GM12878 (cell line): ENCODE measurements at regions not wholly inside any gene's neighbourhood (a gene's known extent, or its start where the extent isn't known, plus 50 kb on each side); places are given as distances from the start of the nearest gene placed in this dataset.

ENCODE experiments used
- ATAC-seq: fragments of 200-7000 bp; cut with Tn5 transposase; 3 replicates; pipeline ENCODE4 v1.9.1; 2020; ENCODE audit warnings: mild to moderate bottlenecking, moderate library complexity
- BruUV-seq: library from RNA; stranded (reverse); fragments of 400-500 nt; replicated peaks from 2 replicates; lab custom pipeline; 2021; lab: Mats Ljungman, UMichigan
- CTCF ChIA-PET: fragments of 300-600 bp; sonication (Branson Sonifier 250); formaldehyde crosslinking; extraction: SDS; loops from one replicate; lab custom pipeline; 2021; ENCODE audit warnings: inconsistent platforms; lab: Yijun Ruan, JAX
- POLR2A ChIA-PET: fragments of 350-600 bp; formaldehyde crosslinking; extraction: SDS; loops from one replicate; lab custom pipeline; 2021; ENCODE audit warnings: inconsistent platforms; lab: Charles Lee
- RAD21 ChIA-PET: fragments of 300-600 bp; sonication (Branson Sonifier 250); formaldehyde crosslinking; loops from one replicate; lab custom pipeline; 2023; ENCODE audit warnings: antibody characterized with exemption; ENCODE audit not compliant: unreplicated experiment; lab: Charles Lee
- SMC1A ChIA-PET: fragments of 300-600 bp; sonication (Branson Sonifier 250); formaldehyde crosslinking; loops from one replicate; lab custom pipeline; 2023; ENCODE audit not compliant: unreplicated experiment, uncharacterized antibody; lab: Charles Lee
- DNase-seq: peaks from one replicate; pipeline ENCODE4 v3.0.0-alpha.2; 2011; ENCODE audit warnings: low read depth, low spot score
- FAIRE-seq: peaks from 3 replicates; lab custom pipeline; 2011; peaks lifted over from hg19 to GRCh38; lab: Jason Lieb, UNC
- H2AFZ ChIP-seq: 2 replicates; pipeline ENCODE4 v1.6.0; 2011; ENCODE audit warnings: low read depth, low read length, control low read depth; ENCODE audit not compliant: control insufficient read depth
- H3K27ac ChIP-seq: 2 replicates; pipeline ENCODE4 v1.5.1; 2011; ENCODE audit warnings: control low read depth; ENCODE audit not compliant: control insufficient read depth, insufficient read depth
- H3K27me3 ChIP-seq, 2 experiments: replicated peaks in 1 of 2; 2 replicates each; pipeline versions ENCODE4 v1.6.0 to v1.6.1; 2011; ENCODE audit warnings: low read length in 1 of 2; ENCODE audit not compliant: control insufficient read depth in 2 of 2, insufficient read depth in 2 of 2
- H3K36me3 ChIP-seq, 2 experiments: 2 replicates each; pipeline ENCODE4 v1.5.1; 2011; ENCODE audit warnings: low read length in 1 of 2; ENCODE audit not compliant: control insufficient read depth in 2 of 2, insufficient read depth in 2 of 2
- H3K4me1 ChIP-seq: 2 replicates; pipeline ENCODE4 v1.6.1; 2011; ENCODE audit warnings: mild to moderate bottlenecking, low read length, moderate library complexity, mixed read lengths; ENCODE audit not compliant: control insufficient read depth, insufficient read depth
- H3K4me2 ChIP-seq: 2 replicates; pipeline ENCODE4 v1.6.0; 2011; ENCODE audit warnings: control low read depth; ENCODE audit not compliant: control insufficient read depth, insufficient read depth
- H3K4me3 ChIP-seq: fragments of 200-600 bp; sonication (generic); 2 replicates; pipeline ENCODE4 v1.5.1; 2016
- H3K79me2 ChIP-seq: 2 replicates; pipeline ENCODE4 v1.6.0; 2011; ENCODE audit warnings: low read length; ENCODE audit not compliant: control insufficient read depth, insufficient read depth
- H3K9ac ChIP-seq: 2 replicates; pipeline ENCODE4 v1.8.0; 2011; ENCODE audit warnings: low read length, control low read depth, mixed read lengths; ENCODE audit not compliant: control insufficient read depth, insufficient read depth
- H3K9me3 ChIP-seq: replicated peaks from 3 replicates; pipeline ENCODE4 v1.5.1; 2011; ENCODE audit warnings: mild to moderate bottlenecking, low read length; ENCODE audit not compliant: control insufficient read depth, insufficient read depth
- H4K20me1 ChIP-seq: 2 replicates; pipeline ENCODE4 v1.6.0; 2011; ENCODE audit not compliant: control insufficient read depth, insufficient read depth
- SIX5 ChIP-seq: IDR thresholded peaks from 2 replicates; pipeline ENCODE4 v1.6.1; 2011; ENCODE audit warnings: mild to moderate bottlenecking, low read depth, low read length, moderate library complexity; ENCODE audit not compliant: severe bottlenecking
- YBX1 ChIP-seq: fragments of 450-650 bp; IDR thresholded peaks from 2 replicates; pipeline ENCODE4 v1.6.1; 2016; ENCODE audit warnings: antibody characterized with exemption
- WGBS: methylation state at CpG from one replicate; pipeline ENCODE4 v1.1.6; 2016; ENCODE audit warnings: low lambda C conversion rate; ENCODE audit not compliant: insufficient replicate concordance, insufficient coverage; ENCODE audit errors: missing lambda C conversion rate; 5-methylcytosine and 5-hydroxymethylcytosine counted together
- in situ Hi-C: fragments of 300-500 bp; cut with MboI; formaldehyde crosslinking; loops from 9 replicates; pipeline ENCODE4 v1.14.3; 2018; ENCODE audit warnings: mixed read lengths
- intact Hi-C: fragments of 100-400 bp; cut with micrococcal nuclease; formaldehyde crosslinking; loops from one replicate; pipeline ENCODE4 v1.14.2; 2022; ENCODE audit not compliant: unreplicated experiment
- TF ChIP-seq, protein P1 (sequence below): fragments of 450-650 bp; IDR thresholded peaks from 2 replicates; pipeline ENCODE4 v1.6.1; 2018; ENCODE audit warnings: borderline replicate concordance, mild to moderate bottlenecking; ENCODE audit not compliant: partially characterized antibody
- TF ChIP-seq, protein P2 (sequence below): fragments of 450-650 bp; IDR thresholded peaks from 2 replicates; pipeline ENCODE4 v1.6.1; 2017; ENCODE audit warnings: mild to moderate bottlenecking, moderate library complexity

DNA sequence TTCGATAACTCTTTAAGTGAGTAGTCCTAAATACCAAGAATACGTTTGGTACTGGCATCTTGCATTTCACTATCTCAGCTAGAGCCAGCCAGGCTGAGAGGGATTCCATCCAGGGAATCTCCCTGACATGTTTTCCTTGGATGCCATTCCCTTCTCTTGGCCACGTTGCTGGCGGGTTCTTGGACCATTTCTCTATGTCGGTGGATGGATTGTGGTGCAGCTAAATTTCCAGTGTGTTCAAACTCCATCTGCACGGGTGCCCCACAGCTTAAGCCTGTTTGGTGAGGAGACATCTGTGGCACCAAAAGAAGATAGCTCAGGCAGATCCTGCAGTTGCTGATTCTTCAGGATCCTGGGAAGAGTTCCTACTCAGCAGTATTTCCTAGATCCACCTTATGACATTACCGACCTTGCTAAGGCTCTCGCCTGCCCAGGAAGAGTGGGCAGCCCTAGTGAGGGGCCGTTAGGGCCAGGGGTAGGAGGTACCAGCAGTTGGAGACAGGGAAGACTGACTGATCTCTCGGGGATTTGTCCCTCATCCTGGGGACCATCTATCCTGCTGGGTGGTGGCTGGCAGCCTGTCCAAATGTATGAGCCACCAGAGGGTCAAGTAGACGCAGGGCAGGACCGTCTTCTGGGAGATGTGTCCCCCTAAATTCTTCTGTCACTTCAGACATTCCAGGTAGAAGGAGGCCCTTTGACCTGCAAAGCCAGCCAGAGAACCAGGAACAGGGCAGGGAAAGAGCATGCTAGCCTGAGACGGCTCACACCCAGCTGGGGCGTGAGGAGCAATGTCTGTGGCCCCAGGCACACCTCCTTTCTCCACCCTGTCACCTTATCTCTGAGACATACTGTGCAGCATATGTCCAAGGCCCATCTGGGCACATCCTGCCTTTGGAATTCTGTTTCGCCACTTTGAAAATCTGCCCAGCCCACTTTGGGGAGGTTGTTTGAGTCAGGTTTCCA is 72.6 kb upstream of the CAPRIN2 start (continued):
- TF ChIP-seq, protein P1, sequence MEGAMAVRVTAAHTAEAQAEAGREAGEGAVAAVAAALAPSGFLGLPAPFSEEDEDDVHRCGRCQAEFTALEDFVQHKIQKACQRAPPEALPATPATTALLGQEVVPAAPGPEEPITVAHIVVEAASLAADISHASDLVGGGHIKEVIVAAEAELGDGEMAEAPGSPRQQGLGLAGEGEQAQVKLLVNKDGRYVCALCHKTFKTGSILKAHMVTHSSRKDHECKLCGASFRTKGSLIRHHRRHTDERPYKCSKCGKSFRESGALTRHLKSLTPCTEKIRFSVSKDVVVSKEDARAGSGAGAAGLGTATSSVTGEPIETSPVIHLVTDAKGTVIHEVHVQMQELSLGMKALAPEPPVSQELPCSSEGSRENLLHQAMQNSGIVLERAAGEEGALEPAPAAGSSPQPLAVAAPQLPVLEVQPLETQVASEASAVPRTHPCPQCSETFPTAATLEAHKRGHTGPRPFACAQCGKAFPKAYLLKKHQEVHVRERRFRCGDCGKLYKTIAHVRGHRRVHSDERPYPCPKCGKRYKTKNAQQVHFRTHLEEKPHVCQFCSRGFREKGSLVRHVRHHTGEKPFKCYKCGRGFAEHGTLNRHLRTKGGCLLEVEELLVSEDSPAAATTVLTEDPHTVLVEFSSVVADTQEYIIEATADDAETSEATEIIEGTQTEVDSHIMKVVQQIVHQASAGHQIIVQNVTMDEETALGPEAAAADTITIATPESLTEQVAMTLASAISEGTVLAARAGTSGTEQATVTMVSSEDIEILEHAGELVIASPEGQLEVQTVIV = no peak
- TF ChIP-seq SIX5 = no peak

DNA sequence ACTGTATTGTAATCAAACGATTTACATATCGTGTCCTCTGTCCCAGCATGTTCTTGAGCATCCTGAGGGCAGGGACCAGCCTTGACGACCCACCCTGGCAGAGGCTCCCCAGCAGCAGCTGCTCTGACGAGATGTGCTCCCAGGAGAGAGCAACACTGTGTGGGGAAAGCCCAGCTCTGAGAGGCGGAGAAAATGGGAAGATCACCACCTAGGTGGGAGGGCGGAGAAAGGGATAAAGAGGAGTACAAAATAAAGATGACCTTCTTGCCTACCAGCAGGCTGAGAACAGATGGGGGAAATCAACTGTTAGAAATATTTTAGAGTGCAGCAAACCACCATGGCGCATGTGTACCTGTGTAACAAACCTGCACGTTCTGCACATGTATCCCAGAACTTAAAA is 71.5 kb upstream of the CAPRIN2 start:
- BruUV-seq = no TSS peak
- Histone ChIP-seq H3K27me3 (peaks cover 4 to 7% of the 10 kb centered on the region in 2 experiments), H3K9me3 (no peaks in the 10 kb centered on the region), H3K4me1 (no peaks in the 10 kb centered on the region), H3K79me2 (no peaks in the 10 kb centered on the region), H2AFZ (no peak overlapping the region), H3K4me2 (no peak overlapping the region), H3K36me3 (no peaks in the 10 kb centered on the region), H4K20me1 (no peaks in the 10 kb centered on the region; the same call in 1 of the 2 replicates), H3K4me3 (no peak overlapping the region), H3K9ac (no peak overlapping the region), H3K27ac (no peak overlapping the region)
- TF ChIP-seq, protein P2, sequence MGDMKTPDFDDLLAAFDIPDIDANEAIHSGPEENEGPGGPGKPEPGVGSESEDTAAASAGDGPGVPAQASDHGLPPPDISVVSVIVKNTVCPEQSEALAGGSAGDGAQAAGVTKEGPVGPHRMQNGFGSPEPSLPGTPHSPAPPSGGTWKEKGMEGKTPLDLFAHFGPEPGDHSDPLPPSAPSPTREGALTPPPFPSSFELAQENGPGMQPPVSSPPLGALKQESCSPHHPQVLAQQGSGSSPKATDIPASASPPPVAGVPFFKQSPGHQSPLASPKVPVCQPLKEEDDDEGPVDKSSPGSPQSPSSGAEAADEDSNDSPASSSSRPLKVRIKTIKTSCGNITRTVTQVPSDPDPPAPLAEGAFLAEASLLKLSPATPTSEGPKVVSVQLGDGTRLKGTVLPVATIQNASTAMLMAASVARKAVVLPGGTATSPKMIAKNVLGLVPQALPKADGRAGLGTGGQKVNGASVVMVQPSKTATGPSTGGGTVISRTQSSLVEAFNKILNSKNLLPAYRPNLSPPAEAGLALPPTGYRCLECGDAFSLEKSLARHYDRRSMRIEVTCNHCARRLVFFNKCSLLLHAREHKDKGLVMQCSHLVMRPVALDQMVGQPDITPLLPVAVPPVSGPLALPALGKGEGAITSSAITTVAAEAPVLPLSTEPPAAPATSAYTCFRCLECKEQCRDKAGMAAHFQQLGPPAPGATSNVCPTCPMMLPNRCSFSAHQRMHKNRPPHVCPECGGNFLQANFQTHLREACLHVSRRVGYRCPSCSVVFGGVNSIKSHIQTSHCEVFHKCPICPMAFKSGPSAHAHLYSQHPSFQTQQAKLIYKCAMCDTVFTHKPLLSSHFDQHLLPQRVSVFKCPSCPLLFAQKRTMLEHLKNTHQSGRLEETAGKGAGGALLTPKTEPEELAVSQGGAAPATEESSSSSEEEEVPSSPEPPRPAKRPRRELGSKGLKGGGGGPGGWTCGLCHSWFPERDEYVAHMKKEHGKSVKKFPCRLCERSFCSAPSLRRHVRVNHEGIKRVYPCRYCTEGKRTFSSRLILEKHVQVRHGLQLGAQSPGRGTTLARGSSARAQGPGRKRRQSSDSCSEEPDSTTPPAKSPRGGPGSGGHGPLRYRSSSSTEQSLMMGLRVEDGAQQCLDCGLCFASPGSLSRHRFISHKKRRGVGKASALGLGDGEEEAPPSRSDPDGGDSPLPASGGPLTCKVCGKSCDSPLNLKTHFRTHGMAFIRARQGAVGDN = no peak
- no peak for TF ChIP-seq YBX1
- ChIA-PET CTCF (no interaction called here), SMC1A (no interaction called here), RAD21 (interaction anchor here (0.9 kb wide), 1 partner anchor 12 kb away, joined by 4 read pairs; no protein-coding TSS in a partner anchor), POLR2A (no interaction called here)
- WGBS = 27% methylated on average over 8 of the region's 8 CpGs
- intact Hi-C loops = no loop called here
- DNase-seq (no peak), FAIRE-seq (no peak), ATAC-seq (no peak)
- in situ Hi-C loops = no loop called here
